PC-9 (cell line): ENCODE measurements at regions not wholly inside any gene's neighbourhood (a gene's known extent, or its start where the extent isn't known, plus 50 kb on each side); places are given as distances from the start of the nearest gene placed in this dataset.

Experiments
- CTCF ChIP-seq: fragments of 200-600 bp; sonication (generic); conservative IDR thresholded peaks from 2 replicates; pipeline ENCODE4 v1.6.1; 2017; ENCODE audit warnings: mixed run types, antibody characterized with exemption, mild to moderate bottlenecking, moderate library complexity
- EZH2 ChIP-seq: fragments of 200-600 bp; sonication (generic); IDR thresholded peaks from 2 replicates; pipeline ENCODE4 v1.8.0; 2017; ENCODE audit warnings: antibody characterized with exemption, low read depth

GRCh38 chr3:153967260-153967659 is 153.9 kb upstream of the ARHGEF26 start:
- no peak for TF ChIP-seq EZH2
- no peak for TF ChIP-seq CTCF
